ENCODE measurements at regions not wholly inside any gene's neighbourhood (a gene's known extent, or its start where the extent isn't known, plus 50 kb on each side); places are given as distances from the start of the nearest gene placed in this dataset.

GRCh38 chr9:88308831-88309560 is 79.2 kb upstream of the SPIN1 start:
- H3K9me3 ChIP-seq = no peaks in the 10 kb centered on the region
- H3K27me3 ChIP-seq = peaks cover 7% of the 10 kb centered on the region
- H3K4me3 ChIP-seq = no peak overlapping the region
- H3K4me1 ChIP-seq = no peaks in the 10 kb centered on the region
- DNase-seq (ENCODE audit: low spot score in 2 of 2) = no peak
- H3K36me3 ChIP-seq = no peaks in the 10 kb centered on the region
- TF ChIP-seq POLR2AphosphoS5 (IDR thresholded peaks at IDR 0.05) = no peak
- TF ChIP-seq EP300 (IDR thresholded peaks at IDR 0.05) = no peak
- TF ChIP-seq CTCF (IDR thresholded peaks at IDR 0.05) = no peak
- no peak for TF ChIP-seq POLR2A (IDR thresholded peaks at IDR 0.05)
- 79% methylated on average over 7 of the region's 7 CpGs for WGBS
- H3K27ac ChIP-seq = no peak overlapping the region

GRCh38 chr9:88307136-88307535 is 81.1 kb upstream of the SPIN1 start:
- Histone ChIP-seq H3K4me3 (no peak overlapping the region), H3K27me3 (peaks cover 7% of the 10 kb centered on the region), H3K27ac (no peak overlapping the region), H3K36me3 (no peaks in the 10 kb centered on the region), H3K9me3 (no peaks in the 10 kb centered on the region), H3K4me1 (no peaks in the 10 kb centered on the region)
- 92% methylated on average over 7 of the region's 7 CpGs for WGBS
- TF ChIP-seq POLR2A (IDR thresholded peaks at IDR 0.05) (no peak), POLR2AphosphoS5 (IDR thresholded peaks at IDR 0.05) (no peak), CTCF (IDR thresholded peaks at IDR 0.05) (no peak)
- no peak for DNase-seq (ENCODE audit: low spot score in 2 of 2)

- WGBS = 72% methylated on average over 4 of the region's 4 CpGs
- Histone ChIP-seq H3K36me3 (no peaks in the 10 kb centered on the region), H3K4me1 (no peaks in the 10 kb centered on the region), H3K4me3 (no peak overlapping the region), H3K27me3 (peaks cover 7% of the 10 kb centered on the region), H3K9me3 (no peaks in the 10 kb centered on the region), H3K27ac (no peak overlapping the region)
- no peak for DNase-seq (ENCODE audit: low spot score in 2 of 2)
- no peak for TF ChIP-seq CTCF (IDR thresholded peaks at IDR 0.05)
Measured at GRCh38 chr9:88303721-88304451, 84.4 kb upstream of the SPIN1 start.

- H3K4me3 ChIP-seq = no peak overlapping the region
- no peak overlapping the region for H3K27ac ChIP-seq
- H3K27me3 ChIP-seq = peaks cover 7% of the 10 kb centered on the region
- WGBS = 82% methylated on average over 7 of the region's 7 CpGs
- H3K36me3 ChIP-seq = no peaks in the 10 kb centered on the region
- H3K9me3 ChIP-seq = no peaks in the 10 kb centered on the region
- H3K4me1 ChIP-seq = no peaks in the 10 kb centered on the region
- no peak for DNase-seq (ENCODE audit: low spot score in 2 of 2)
- no peak for TF ChIP-seq EP300 (IDR thresholded peaks at IDR 0.05)
- no peak for TF ChIP-seq CTCF (IDR thresholded peaks at IDR 0.05)
- TF ChIP-seq POLR2AphosphoS5 (IDR thresholded peaks at IDR 0.05) = no peak
- TF ChIP-seq POLR2A (IDR thresholded peaks at IDR 0.05) = no peak
Measured at GRCh38 chr9:88302579-88303324, 85.5 kb upstream of the SPIN1 start.

GRCh38 chr9:88300556-88300955 is 87.7 kb upstream of the SPIN1 start:
- Histone ChIP-seq H3K27me3 (no peaks in the 10 kb centered on the region), H3K27ac (no peak overlapping the region), H3K4me1 (no peaks in the 10 kb centered on the region), H3K9me3 (no peaks in the 10 kb centered on the region), H3K4me3 (no peak overlapping the region), H3K36me3 (no peaks in the 10 kb centered on the region)
- no peak for DNase-seq (ENCODE audit: low spot score in 2 of 2)
- WGBS = 87% methylated on average over 8 of the region's 8 CpGs
- no peak for TF ChIP-seq POLR2AphosphoS5 (IDR thresholded peaks at IDR 0.05)
- TF ChIP-seq POLR2A (IDR thresholded peaks at IDR 0.05) = no peak
- TF ChIP-seq EP300 (IDR thresholded peaks at IDR 0.05) = no peak
- TF ChIP-seq CTCF (IDR thresholded peaks at IDR 0.05) = no peak

Measured in suprapubic skin (tissue), 4 donors.